Mucosa of stomach (tissue), 1 donor: ENCODE measurements at regions not wholly inside any gene's neighbourhood (a gene's known extent, or its start where the extent isn't known, plus 50 kb on each side); places are given as distances from the start of the nearest gene placed in this dataset.

Experiments used
- H3K27me3 ChIP-seq: one replicate; pipeline ENCODE4 v1.7.0; 2013; ENCODE audit warnings: mild to moderate bottlenecking, low read length; ENCODE audit not compliant: control insufficient read depth, insufficient read depth
- H3K36me3 ChIP-seq: one replicate; pipeline ENCODE4 v1.7.0; 2013; ENCODE audit warnings: low read length; ENCODE audit not compliant: control insufficient read depth, insufficient read depth
- H3K4me1 ChIP-seq: one replicate; pipeline ENCODE4 v1.7.0; 2013; ENCODE audit warnings: mild to moderate bottlenecking, low read length; ENCODE audit not compliant: control insufficient read depth, insufficient read depth
- H3K4me3 ChIP-seq: one replicate; pipeline ENCODE4 v1.7.0; 2013; ENCODE audit warnings: low read length
- H3K9ac ChIP-seq: one replicate; pipeline ENCODE4 v1.7.0; 2013; ENCODE audit warnings: mild to moderate bottlenecking, low read length, moderate library complexity
- H3K9me3 ChIP-seq: one replicate; pipeline ENCODE4 v1.7.0; 2013; ENCODE audit warnings: mild to moderate bottlenecking, low read length, moderate library complexity; ENCODE audit not compliant: control insufficient read depth
- donor health status: Pancreatic carcinoma.

DNA sequence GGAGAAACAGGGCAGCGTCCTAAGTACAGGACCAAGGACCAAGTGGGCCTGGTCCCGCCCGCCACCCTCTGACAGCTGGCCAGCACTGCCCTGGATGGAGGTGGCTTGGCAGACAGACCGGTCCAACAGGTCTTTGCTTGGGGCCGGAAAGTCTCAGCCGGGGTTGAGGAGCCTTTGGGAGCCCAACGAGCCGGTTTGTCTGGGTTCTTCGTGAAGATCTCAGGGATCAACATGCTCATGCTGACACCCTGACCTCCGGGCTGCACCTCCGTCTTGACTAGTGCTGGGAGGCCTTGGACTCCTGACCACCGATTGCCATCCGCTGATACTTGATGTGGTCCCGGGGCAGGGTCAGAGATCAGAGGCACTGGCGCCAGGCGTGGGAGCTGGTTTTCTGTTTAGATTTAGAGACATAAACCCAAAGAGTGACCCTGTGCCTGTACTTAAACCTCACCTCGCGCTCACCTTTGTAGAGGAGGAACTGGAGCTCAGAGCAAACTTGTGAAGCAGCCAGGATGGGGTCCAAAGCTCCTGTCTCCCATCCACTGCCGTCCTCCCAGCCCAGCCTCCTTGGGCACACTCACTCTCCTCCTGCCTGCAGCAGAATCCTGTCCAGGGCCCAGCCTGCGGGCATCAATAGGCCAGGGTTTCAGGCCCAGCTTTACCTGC, 92.1 kb upstream of the GSE1 start:
- H3K4me1 ChIP-seq, result peaks cover 39% of the 10 kb centered on the region
- H3K27me3 ChIP-seq, result no peaks in the 10 kb centered on the region
- H3K9ac ChIP-seq, result no peak overlapping the region
- no peaks in the 10 kb centered on the region for H3K36me3 ChIP-seq
- H3K4me3 ChIP-seq, result no peak overlapping the region
- H3K9me3 ChIP-seq, result no peaks in the 10 kb centered on the region

DNA sequence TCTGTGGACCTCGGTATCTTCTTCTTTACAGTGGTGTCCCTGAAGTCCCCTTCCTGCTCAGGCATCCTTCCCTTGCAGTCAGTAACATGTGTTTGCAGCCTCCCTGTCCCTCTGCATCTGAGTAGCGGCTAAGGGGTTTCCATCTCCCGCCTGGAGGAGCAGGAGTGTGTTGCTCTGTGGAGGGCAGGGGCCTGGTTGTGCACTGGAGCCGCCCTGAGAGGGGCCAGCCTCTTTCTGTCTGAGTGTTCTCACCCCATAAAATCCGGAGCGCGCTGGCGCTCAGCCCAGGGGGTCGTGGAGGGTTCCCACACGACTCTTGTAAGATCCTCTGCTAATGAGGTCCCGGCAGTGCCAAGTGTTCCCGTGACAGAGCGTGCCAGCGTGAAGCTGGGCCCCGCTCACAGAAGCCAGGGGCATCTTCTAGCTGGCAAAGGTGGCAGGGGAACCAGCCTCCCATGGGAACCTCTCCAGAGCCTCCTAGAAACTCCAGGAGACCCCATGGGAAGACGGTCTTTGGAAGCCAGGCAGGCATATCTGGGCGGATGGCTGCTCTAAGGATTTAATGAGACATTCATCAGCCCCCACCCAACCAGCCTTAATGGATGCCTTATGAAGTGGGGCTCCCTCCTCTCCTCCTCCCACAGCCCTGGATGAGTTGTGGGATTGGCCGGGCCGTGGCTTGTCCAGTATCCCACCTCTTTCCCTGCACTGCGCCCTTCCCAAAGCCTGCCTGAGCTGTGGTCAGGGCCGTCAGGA, 91.4 kb upstream of the GSE1 start:
- no peaks in the 10 kb centered on the region for H3K36me3 ChIP-seq
- peaks cover 37% of the 10 kb centered on the region for H3K4me1 ChIP-seq
- H3K9me3 ChIP-seq, result no peaks in the 10 kb centered on the region
- H3K27me3 ChIP-seq, result no peaks in the 10 kb centered on the region
- no peak overlapping the region for H3K9ac ChIP-seq
- no peak overlapping the region for H3K4me3 ChIP-seq

DNA sequence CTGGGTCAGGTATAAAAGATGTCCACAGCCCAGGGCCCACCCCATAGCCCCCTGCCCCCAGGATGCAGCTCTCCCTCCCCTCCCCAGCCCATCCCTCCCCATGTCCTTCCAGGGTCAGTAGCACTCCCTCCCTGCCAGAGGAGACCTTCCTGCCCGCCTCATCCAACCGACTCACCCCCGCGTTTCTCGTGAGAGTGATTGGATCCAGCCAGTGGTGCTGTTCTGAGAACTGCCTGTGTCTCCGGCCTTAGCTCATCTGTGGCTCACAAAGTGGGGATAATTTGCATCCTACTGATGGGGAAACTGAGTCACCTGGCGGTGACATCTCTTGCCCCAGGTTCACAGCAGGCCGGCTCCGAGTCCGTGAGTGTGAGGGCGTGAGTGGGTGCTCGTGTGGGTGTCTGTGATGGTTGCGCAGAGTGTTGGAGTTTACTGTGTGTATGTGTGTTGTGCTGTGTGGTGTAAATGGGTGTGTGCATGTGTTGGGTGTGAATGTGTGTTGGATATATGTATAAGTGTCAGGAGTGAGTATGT, 90.7 kb upstream of the GSE1 start:
- Histone ChIP-seq H3K9ac (no peak overlapping the region), H3K4me1 (peaks cover 37% of the 10 kb centered on the region), H3K9me3 (no peaks in the 10 kb centered on the region)

DNA sequence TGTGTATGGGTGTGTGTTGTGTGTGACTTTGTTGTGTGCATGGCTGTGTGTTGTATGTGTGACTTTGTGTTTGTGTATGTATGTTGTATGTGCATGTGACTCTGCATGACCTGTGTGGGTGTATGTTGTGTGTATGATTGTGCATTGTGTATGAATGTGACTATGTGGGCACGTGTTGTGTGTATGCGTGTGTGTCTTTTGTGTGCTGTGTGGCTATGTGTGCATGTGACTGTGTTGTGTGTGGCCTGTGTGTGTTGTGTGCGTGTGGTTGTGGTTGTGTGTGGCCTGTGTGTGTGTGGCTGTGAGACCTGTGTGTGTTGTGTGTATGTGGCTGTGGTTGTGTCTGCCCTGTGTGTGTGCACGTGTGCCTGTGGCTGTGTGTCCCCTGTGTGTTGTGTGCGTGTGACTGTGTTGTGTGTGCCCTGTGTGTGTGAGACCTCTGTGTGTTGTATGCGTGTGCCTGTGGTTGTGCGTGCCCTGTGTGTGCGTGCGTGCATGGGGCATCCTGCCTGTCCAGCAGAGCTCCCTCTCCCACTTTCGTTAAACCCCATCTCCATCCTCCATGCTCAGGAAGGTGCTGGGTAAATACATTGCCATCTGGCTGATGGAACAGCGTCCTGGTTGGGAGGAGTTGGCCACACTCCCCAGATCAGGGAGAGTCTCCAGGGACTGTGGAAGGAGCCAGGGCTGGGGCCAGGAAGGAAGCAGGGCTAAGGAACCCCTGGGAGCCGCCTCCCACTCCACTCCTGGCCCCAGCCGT, 90.1 kb upstream of the GSE1 start:
- Histone ChIP-seq H3K9me3 (no peaks in the 10 kb centered on the region), H3K27me3 (no peaks in the 10 kb centered on the region), H3K4me3 (no peak overlapping the region), H3K4me1 (peaks cover 37% of the 10 kb centered on the region), H3K9ac (no peak overlapping the region), H3K36me3 (no peaks in the 10 kb centered on the region)

More for the DNA sequence above, 90.7 kb upstream of the GSE1 start:
- Histone ChIP-seq H3K27me3 (no peaks in the 10 kb centered on the region), H3K36me3 (no peaks in the 10 kb centered on the region), H3K4me3 (no peak overlapping the region)

DNA sequence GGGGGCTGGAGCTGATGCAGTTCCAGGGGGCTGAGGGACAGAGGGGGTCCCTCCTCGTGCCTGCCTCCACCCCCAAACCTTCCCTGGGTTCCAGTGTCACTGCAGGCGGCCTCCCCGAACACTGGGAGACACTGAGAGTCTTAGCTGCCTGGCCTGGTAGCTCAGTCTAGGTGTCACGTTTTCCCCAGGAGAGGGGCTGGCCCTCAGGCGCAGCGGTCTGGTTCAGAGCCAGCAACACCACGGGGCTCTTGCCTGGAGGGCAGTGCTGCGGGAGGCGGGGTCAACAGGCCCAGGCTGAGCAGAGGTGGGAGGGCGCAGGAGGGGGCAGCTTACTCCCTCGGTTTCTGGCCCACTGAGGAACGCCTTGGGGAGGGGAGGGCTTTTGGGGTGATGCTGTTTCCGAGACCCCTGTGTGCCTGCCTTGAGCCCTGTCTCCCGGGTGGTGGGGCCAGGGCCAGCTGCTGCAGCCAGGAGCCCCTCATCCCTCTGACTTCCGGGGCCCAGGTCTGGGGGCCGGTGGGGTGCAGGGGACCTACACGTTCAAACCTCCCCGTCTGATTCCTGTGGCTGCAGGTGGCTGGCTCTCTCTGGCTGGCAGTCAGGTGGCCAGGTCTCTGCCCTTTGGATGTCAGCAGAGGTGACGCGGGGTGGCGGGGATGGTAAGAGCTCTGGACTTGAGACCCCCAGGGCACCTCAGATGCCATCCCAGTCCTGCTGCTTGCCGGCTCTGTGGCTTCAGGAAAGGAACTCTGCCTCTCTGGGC, 89.3 kb upstream of the GSE1 start:
- Histone ChIP-seq H3K4me1 (peaks cover 37% of the 10 kb centered on the region), H3K27me3 (no peaks in the 10 kb centered on the region), H3K4me3 (no peak overlapping the region), H3K9me3 (no peaks in the 10 kb centered on the region), H3K9ac (no peak overlapping the region), H3K36me3 (no peaks in the 10 kb centered on the region)

DNA sequence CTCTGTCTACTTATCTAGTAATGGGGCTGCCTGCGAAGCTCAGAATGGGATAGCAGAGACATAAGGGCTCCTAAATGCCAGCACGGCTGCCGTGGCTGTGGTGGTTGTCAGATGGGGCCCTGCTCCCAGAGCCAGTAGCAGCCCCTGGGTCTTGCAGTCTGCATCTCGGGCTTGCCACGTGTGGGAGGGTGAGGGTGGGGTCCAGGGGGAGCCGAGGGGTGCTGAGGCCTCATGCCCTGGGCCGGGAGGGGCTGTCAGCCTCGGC, 88.8 kb upstream of the GSE1 start:
- H3K9ac ChIP-seq, result no peak overlapping the region
- H3K27me3 ChIP-seq, result no peaks in the 10 kb centered on the region
- H3K9me3 ChIP-seq, result no peaks in the 10 kb centered on the region
- no peak overlapping the region for H3K4me3 ChIP-seq
- H3K36me3 ChIP-seq, result no peaks in the 10 kb centered on the region
- peaks cover 38% of the 10 kb centered on the region for H3K4me1 ChIP-seq

DNA sequence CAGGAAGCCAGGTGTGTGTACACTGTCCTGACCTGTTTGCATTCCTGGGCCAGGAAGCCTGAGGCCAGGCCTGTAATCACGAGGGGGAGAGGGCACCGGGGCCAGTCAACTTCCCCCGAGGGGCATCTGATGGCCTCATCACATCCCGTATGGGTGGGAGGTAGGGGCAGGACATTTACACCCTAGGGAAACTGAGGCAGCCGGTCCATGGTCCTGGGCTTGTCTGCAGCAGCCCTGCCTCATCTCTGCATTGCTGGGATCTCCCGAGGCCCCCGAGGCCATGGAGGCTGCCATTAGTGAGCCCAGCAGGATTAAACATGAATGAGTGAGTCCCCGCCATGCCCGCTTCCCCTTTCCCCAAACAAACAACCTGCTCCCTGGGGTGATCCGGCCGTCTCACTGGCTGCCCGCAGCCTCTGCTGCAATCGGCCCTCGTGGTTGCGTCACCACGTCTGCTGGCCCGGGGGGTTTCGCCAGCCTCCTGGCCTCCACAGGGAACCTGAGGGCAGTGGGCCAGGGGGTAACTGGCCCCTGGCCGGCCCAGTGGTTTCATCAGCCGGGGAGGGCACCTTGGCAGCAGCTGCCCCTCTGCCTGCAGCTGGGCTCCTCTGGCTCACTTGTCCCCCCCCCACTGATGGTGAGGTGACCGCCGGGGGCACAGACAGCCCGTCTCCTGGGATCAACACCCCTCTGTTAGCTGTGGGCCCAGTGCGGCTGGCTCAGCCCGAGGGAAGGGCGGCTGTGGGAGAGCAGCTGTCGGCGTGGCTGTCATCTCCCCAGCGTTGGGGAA, 88.3 kb upstream of the GSE1 start:
- Histone ChIP-seq H3K36me3 (no peaks in the 10 kb centered on the region), H3K27me3 (no peaks in the 10 kb centered on the region), H3K4me1 (peaks cover 43% of the 10 kb centered on the region), H3K4me3 (no peak overlapping the region), H3K9me3 (no peaks in the 10 kb centered on the region), H3K9ac (no peak overlapping the region)

DNA sequence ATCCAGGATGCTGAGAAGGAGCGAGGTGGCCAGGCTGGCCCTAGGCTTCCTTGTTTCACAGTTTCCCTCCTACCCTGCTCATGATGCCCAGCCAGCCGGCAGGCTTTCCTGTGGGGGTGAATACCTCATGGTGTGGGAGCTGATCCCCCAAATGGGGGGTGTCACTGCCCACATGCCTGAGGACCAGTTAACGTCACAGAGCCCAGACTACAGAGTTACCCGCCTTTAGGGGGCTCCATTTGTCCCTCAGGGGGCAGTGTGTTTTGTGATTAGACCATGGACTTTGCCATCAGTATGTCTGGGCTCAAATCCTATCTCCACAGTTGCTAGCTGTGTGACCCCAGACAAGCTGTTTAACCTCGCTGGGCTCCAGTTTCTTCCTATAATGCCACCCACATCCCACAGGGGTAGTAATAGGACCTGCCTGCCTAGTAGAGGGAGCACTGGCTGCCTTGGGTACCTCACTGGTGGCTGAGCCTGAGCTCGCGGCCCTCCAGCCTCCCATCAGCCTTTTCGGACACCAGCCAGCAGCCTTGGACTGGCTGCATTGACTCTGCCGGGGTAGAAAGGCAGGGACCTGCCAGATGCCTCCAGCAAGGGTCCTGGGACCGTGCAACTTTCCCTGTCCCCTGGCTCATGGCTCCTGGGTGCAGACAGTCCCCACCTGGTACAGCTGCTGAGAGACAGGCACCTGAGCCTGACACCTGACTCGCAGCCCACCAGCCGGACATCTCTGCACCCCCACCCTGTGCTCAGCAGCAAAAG, 87.5 kb upstream of the GSE1 start:
- no peaks in the 10 kb centered on the region for H3K36me3 ChIP-seq
- no peaks in the 10 kb centered on the region for H3K9me3 ChIP-seq
- H3K4me1 ChIP-seq, result peaks cover 39% of the 10 kb centered on the region
- H3K4me3 ChIP-seq, result no peak overlapping the region
- H3K27me3 ChIP-seq, result no peaks in the 10 kb centered on the region
- H3K9ac ChIP-seq, result no peak overlapping the region

DNA sequence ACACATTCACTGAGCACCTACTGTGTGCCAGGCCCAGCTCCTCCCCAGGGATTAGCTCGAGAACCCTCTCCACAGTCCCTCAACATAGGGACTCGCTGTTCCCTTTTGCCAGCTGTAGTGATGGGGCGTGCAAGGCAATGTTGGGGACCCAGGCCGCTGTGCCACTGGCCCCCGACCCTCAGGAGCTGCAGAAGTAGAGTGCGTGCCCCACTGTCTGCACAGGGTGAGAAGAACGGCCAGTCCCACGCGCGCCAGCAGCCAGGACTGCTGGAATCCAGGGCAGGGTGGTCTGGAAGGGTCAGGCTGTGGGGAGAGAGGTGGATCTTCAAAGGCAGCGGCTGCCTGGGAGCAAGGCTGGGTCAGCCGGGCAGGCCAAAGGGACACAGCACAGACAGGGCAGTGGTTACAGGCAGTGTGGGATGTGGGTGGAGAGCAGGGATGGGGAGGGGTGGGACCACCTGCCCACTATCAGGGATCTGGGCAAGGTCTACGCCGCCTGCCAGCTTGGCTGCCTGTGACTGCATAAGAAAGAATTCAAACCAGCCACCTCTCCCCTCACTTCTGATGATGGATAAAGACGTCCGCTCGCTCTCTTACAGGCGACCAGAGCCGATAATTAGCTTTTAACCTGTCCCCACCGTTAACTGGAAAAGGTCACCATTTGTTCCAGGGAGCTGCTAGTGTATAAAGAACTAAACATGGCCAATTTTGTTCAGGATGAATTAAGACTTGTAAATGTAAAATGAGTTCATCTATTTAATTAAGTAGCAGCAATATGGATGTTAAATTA, 86.7 kb upstream of the GSE1 start:
- Histone ChIP-seq H3K4me3 (no peak overlapping the region), H3K9me3 (no peaks in the 10 kb centered on the region), H3K9ac (no peak overlapping the region), H3K27me3 (no peaks in the 10 kb centered on the region), H3K36me3 (no peaks in the 10 kb centered on the region), H3K4me1 (peaks cover 32% of the 10 kb centered on the region)

DNA sequence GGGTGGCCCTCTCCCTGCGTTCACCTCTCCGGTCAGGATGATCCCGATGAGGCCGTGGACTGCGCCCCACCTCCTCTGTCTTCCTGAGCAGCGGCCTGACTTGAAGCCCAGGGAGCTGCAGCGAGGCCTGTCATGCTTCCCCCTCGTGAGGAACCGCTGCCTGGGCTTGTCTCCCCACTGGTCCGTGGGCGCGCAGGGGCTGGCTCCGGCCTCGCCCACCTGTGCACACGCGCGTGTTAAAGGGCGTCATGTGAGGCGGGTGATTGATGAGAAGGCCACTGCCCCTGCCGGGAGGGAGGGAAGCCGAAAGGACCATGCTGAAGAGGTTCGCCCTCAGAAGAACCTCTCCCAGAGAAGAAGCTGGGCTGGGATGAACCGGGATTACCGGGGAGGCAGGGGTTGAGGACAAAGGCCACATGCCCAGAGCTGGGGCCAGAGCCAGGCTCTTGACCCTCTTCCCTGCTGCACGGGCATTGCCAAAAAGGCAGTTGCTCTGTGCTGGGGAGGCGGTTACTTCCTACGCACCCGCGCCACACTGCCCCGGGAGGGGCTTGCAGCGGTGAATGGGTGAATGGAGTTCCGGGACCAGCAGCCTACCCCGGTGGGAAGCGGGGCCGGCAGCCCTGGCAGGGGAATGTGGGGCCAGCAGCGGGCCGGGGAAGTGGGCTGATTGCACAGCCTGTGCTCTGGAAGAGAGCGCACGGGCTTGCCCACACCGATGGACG, 85.9 kb upstream of the GSE1 start:
- H3K9ac ChIP-seq, result no peak overlapping the region

More for the DNA sequence above, 85.9 kb upstream of the GSE1 start:
- Histone ChIP-seq H3K27me3 (no peaks in the 10 kb centered on the region), H3K4me1 (peaks cover 26% of the 10 kb centered on the region), H3K36me3 (no peaks in the 10 kb centered on the region), H3K4me3 (no peak overlapping the region), H3K9me3 (no peaks in the 10 kb centered on the region)
